BJ (cell line): ENCODE measurements at regions not wholly inside any gene's neighbourhood (a gene's known extent, or its start where the extent isn't known, plus 50 kb on each side); places are given as distances from the start of the nearest gene placed in this dataset.
"Not testable (repeated sequence)": the region's sequence is repeated elsewhere in the genome, so short reads cannot be mapped to it uniquely, and the experiment has no call there.

Experiments used
- CTCF ChIA-PET: fragments of 350-600 bp; formaldehyde crosslinking; extraction: SDS; loops from one replicate; lab custom pipeline; 2021; ENCODE audit warnings: antibody characterized with exemption, inconsistent platforms; lab: Yijun Ruan, JAX
- POLR2A ChIA-PET: fragments of 300-600 bp; sonication (Branson Sonifier 250); formaldehyde crosslinking; extraction: SDS; loops from one replicate; lab custom pipeline; 2021; ENCODE audit warnings: antibody characterized with exemption; lab: Charles Lee
- DNase-seq: peaks from one replicate; pipeline ENCODE4 v3.0.0-alpha.2; 2011; ENCODE audit warnings: low read depth
- H3K27me3 ChIP-seq: 2 replicates; pipeline ENCODE4 v1.6.0; 2011; ENCODE audit warnings: low read length; ENCODE audit not compliant: control insufficient read depth, insufficient read depth
- H3K36me3 ChIP-seq: 2 replicates; pipeline ENCODE4 v1.5.1; 2011; ENCODE audit warnings: low read length; ENCODE audit not compliant: control insufficient read depth, insufficient read depth
- H3K4me3 ChIP-seq: 2 replicates; pipeline ENCODE4 v1.5.1; 2011; ENCODE audit warnings: low read depth, mild to moderate bottlenecking, control low read depth, low read length
- TF ChIP-seq, protein P1 (sequence below): IDR thresholded peaks from 2 replicates; pipeline ENCODE4 v1.5.1; 2011; ENCODE audit warnings: low read depth, mild to moderate bottlenecking, control low read depth, inconsistent platforms, low read length, moderate library complexity; ENCODE audit not compliant: insufficient read depth

DNA sequence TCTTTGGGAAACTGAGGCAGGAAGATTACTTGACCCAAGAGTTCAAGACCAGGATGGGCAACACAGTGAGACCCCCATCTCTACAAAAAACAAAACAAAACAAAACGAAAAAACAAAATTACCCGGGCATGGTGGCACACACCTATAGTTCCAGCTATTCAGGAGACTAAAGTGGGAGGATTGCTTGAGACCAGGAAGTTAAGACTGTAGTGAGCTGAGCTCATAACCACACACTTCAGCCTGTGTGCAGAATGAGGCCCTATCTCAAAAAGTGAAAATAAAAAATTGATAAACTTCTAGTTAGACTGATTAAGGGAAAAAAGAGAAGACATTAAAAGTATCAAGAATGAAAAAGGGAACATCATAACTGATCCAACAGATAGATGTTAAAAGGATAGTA is 154.0 kb downstream of the RHOU start:
- Histone ChIP-seq H3K27me3 (no peaks in the 10 kb centered on the region), H3K36me3 (no peaks in the 10 kb centered on the region), H3K4me3 (no peak overlapping the region)
- ChIA-PET CTCF (interaction anchor here (0.6 to 0.7 kb wide), 3 partner anchors 9 to 592 kb away, joined by 3 to 4 read pairs (median 4); no protein-coding TSS in a partner anchor), POLR2A (no interaction called here)
- DNase-seq: no peak
- TF ChIP-seq, protein P1, sequence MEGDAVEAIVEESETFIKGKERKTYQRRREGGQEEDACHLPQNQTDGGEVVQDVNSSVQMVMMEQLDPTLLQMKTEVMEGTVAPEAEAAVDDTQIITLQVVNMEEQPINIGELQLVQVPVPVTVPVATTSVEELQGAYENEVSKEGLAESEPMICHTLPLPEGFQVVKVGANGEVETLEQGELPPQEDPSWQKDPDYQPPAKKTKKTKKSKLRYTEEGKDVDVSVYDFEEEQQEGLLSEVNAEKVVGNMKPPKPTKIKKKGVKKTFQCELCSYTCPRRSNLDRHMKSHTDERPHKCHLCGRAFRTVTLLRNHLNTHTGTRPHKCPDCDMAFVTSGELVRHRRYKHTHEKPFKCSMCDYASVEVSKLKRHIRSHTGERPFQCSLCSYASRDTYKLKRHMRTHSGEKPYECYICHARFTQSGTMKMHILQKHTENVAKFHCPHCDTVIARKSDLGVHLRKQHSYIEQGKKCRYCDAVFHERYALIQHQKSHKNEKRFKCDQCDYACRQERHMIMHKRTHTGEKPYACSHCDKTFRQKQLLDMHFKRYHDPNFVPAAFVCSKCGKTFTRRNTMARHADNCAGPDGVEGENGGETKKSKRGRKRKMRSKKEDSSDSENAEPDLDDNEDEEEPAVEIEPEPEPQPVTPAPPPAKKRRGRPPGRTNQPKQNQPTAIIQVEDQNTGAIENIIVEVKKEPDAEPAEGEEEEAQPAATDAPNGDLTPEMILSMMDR: no peak

DNA sequence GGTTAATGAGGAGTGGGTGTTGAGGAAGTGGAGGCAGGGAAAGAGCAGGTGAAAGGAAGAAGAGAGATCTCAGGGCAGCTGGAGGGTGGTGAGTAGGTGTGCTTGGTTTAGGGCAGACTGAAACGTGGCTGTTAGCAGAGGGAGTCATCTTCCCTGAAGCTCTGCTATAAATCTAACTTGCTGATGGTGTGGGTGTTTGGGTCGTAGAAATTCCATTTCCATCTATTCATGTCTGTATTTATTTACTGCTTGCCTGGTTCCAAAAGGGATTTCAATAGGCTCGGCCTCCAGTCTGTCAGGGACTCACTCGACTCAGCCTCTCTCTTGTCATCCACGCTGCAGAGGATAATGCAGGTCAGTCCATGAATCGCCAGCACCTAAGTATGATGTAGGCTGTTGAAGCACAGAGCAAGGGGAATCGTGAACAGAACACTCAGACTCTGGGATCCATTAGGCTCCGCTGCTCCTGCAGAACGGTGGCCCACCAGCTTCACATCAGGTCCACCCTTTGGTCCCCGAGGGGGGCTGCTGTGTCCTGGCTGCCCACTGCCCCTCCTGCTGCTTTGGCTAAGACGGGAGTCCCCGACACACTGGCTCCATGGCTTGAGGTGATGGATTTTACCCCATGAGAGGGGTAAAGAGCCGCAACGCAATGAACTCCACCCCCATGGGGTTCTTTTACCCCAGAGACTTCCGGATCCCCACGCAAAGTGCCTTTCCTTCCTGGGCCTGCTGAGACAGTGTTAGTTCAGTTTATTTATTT is 156.2 kb downstream of the RHOU start:
- peak; percentile 26 for DNase-seq
- no peaks in the 10 kb centered on the region for H3K27me3 ChIP-seq
- no peaks in the 10 kb centered on the region for H3K36me3 ChIP-seq
- ChIA-PET POLR2A (no interaction called here), CTCF (interaction anchor here (1.0 to 1.1 kb wide), 2 partner anchors 37 to 133 kb away, joined by 3 read pairs; no protein-coding TSS in a partner anchor)
- TF ChIP-seq, protein P1: no peak
- H3K4me3 ChIP-seq: no peak overlapping the region

DNA sequence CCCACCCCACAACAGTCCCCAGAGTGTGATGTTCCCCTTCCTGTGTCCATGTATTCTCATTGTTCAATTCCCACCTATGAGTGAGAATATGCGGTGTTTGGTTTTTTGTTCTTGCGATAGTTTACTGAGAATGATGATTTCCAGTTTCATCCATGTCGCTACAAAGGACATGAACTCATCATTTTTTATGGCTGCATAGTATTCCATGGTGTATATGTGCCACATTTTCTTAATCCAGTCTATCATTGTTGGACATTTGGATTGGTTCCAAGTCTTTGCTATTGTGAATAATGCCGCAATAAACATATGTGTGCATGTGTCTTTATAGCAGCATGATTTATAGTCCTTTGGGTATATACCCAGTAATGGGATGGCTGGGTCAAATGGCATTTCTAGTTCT is 156.9 kb downstream of the RHOU start:
- CTCF ChIA-PET, DNase-seq, H3K4me3 ChIP-seq, H3K27me3 ChIP-seq, POLR2A ChIA-PET, H3K36me3 ChIP-seq: not testable (repeated sequence)

DNA sequence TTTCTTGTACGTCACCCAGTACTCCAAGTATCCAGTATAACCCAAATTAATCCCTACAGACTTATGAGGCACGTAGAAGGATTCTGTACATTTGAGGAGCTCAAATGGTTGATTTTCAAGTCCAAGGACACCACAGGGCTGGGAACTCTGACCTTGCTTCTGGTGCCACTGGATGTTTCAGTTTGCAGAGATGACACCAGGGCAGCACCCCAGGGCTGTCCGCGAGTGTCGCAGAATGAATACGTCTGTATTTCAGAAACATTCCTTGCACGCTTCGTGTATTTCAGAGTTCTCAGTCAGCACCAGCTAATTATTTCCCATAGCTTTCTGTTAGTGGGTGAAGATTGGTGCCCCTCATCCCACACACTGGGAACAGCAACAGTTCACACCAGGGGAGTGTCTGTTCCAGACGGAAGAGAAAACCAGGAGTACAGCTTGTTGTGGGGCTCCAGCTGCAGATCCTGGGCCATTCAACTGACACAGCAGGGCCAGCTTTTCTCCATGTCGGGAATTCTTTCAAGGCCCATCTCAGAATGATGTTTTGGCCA is 159.2 kb downstream of the RHOU start:
- peaks cover 2% of the 10 kb centered on the region for H3K27me3 ChIP-seq
- POLR2A ChIA-PET: interaction anchor here (0.6 kb wide), 1 partner anchor 19 kb away, joined by 5 read pairs; no protein-coding TSS in a partner anchor
- DNase-seq: no peak
- H3K4me3 ChIP-seq: no peak overlapping the region
- H3K36me3 ChIP-seq: no peaks in the 10 kb centered on the region
- TF ChIP-seq, protein P1: no peak
- CTCF ChIA-PET: no interaction called here

DNA sequence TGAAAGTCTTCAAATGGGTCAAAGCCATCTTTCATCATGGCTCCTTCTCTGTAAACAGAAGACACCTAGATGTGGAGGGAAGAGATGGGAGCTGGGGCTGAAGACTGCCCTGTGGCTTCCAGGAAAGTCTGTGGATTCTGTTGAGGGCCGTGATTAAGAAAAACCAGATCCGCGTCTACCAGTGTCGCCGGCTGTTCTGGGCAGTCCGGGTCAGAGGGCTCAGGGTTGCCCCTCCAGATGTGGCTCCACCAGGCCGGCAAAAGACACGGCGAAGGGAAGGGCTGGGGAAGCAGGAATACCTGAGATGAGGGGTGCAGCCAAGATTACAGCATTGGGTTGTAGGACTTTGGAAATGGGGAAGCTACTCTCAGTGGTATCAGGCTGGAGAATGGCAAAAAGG is 162.6 kb downstream of the RHOU start:
- Histone ChIP-seq H3K4me3 (no peak overlapping the region), H3K27me3 (peaks cover 3% of the 10 kb centered on the region), H3K36me3 (no peaks in the 10 kb centered on the region)
- TF ChIP-seq, protein P1: no peak
- CTCF ChIA-PET: no interaction called here
- POLR2A ChIA-PET: no interaction called here
- DNase-seq: no peak
